ENCODE measurements at regions not wholly inside any gene's neighbourhood (a gene's known extent, or its start where the extent isn't known, plus 50 kb on each side); places are given as distances from the start of the nearest gene placed in this dataset.
"Not testable (repeated sequence)": the region's sequence is repeated elsewhere in the genome, so short reads cannot be mapped to it uniquely, and the experiment has no call there.

DNA sequence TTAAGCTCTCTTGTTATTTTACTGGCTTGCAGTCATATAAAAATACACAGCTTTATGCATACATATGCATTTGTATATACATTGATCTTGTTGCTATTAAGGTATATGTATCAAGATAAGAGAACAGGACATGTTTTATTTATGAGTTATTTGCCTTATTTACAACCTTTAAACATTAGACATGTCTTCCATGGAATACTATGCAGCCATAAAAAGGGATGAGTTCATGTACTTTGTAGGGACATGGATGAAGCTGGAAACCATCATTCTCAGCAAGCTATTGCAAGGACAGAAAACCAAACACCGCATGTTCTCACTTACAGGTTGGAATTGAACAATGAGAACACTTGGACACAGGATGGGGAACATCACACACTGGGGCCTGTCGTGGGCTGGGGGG is 179.2 kb upstream of the GK2 start:
- ATAC-seq; CTCF ChIA-PET; DNase-seq (ENCODE audit: low spot score); H3K4me3 Mint-ChIP-seq; H3K27ac Mint-ChIP-seq; POLR2A ChIA-PET; H3K27me3 Mint-ChIP-seq (ENCODE audit: low read depth): not testable (repeated sequence)
- Mint-ChIP-seq H3K9me3 (peaks cover 26% of the 10 kb centered on the region), H3K36me3 (peaks cover 15% of the 10 kb centered on the region), H3K4me1 (peaks cover 34% of the 10 kb centered on the region)

DNA sequence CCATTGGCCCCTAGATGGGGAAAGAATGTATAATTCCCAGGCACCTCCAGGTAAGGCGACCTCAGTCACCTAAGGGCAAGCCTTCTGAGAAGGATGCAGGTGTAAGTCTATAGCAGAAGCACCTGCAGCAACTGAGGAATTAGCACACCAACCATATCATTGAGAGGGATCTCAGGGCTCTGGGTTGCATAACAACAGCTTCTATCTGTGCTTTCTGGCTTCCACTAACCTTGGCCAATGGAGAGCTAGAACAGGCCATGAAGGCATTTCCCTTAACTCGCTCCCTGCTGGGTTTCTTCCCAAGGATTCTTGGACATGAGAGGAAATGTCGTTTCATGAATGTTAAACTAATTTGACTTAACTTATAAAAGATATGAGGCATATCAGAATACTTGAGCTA is 177.8 kb upstream of the GK2 start:
- peaks cover 15% of the 10 kb centered on the region for H3K36me3 Mint-ChIP-seq
- ChIA-PET POLR2A (no interaction called here), CTCF (interaction anchor here (1.2 kb wide), 1 partner anchor 8 kb away, joined by 4 read pairs; no protein-coding TSS in a partner anchor)
- ATAC-seq (peak; percentile 100), DNase-seq (ENCODE audit: low spot score) (peak; percentile 33)
- TF ChIP-seq NFYB (CRISPR knock-in tag; conservative IDR thresholded peaks at IDR 0.05; ENCODE audit: low read depth) (no peak), SMAD3 (CRISPR knock-in tag; IDR thresholded peaks at IDR 0.05; ENCODE audit: borderline replicate concordance) (no peak), TCF7 (CRISPR knock-in tag; IDR thresholded peaks at IDR 0.05; ENCODE audit: low read depth) (no peak), ZNF423 (CRISPR knock-in tag; IDR thresholded peaks at IDR 0.05) (0 out of 2 replicates have a peak, but pooled peaks have one; percentile 3), TEAD1 (CRISPR knock-in tag; IDR thresholded peaks at IDR 0.05) (peak; percentile 84; the same call in 1 of the 2 replicates), FOXP1 (CRISPR knock-in tag; IDR thresholded peaks at IDR 0.05; ENCODE audit: borderline replicate concordance) (no peak), NR3C1 (CRISPR knock-in tag; conservative IDR thresholded peaks at IDR 0.05; ENCODE audit: low read depth) (no peak), TP53 (CRISPR knock-in tag; IDR thresholded peaks at IDR 0.05) (no peak)
- TF ChIP-seq, protein P1, sequence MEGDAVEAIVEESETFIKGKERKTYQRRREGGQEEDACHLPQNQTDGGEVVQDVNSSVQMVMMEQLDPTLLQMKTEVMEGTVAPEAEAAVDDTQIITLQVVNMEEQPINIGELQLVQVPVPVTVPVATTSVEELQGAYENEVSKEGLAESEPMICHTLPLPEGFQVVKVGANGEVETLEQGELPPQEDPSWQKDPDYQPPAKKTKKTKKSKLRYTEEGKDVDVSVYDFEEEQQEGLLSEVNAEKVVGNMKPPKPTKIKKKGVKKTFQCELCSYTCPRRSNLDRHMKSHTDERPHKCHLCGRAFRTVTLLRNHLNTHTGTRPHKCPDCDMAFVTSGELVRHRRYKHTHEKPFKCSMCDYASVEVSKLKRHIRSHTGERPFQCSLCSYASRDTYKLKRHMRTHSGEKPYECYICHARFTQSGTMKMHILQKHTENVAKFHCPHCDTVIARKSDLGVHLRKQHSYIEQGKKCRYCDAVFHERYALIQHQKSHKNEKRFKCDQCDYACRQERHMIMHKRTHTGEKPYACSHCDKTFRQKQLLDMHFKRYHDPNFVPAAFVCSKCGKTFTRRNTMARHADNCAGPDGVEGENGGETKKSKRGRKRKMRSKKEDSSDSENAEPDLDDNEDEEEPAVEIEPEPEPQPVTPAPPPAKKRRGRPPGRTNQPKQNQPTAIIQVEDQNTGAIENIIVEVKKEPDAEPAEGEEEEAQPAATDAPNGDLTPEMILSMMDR (IDR thresholded peaks at IDR 0.05): no peak
- peaks cover 26% of the 10 kb centered on the region for H3K9me3 Mint-ChIP-seq
- peaks cover 22% of the 10 kb centered on the region for H3K4me1 Mint-ChIP-seq
- H3K27ac Mint-ChIP-seq: peak overlapping the region; percentile 60
- no peaks in the 10 kb centered on the region for H3K27me3 Mint-ChIP-seq (ENCODE audit: low read depth)
- H3K4me3 Mint-ChIP-seq: no peak overlapping the region

DNA sequence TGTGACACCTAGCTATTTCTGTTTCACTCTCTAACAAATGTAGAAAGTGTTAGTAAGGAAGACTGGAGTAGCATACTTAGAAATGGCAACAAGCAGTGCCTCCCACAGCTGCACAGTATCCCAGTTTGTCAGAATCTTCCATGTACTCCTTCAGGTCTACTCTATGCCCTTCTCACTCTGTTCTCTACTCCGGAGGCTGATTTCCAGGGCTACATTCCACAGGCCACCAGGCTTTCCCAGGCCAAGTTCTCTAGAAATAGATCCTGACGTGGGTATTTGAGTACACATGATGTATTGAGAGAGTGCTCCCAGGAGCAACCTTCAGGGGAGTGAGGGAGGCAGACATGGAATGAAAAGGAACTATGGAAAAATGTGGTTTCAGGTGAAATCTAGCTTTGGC is 177.3 kb upstream of the GK2 start:
- Mint-ChIP-seq H3K27me3 (ENCODE audit: low read depth) (no peaks in the 10 kb centered on the region), H3K27ac (peak overlapping the region; percentile 60), H3K36me3 (peaks cover 15% of the 10 kb centered on the region), H3K4me3 (no peak overlapping the region), H3K4me1 (peaks cover 17% of the 10 kb centered on the region), H3K9me3 (peaks cover 26% of the 10 kb centered on the region)
- ChIA-PET POLR2A (no interaction called here), CTCF (interaction anchor here (1.2 kb wide), 1 partner anchor 8 kb away, joined by 4 read pairs; no protein-coding TSS in a partner anchor)
- ATAC-seq: no peak; the same call in 1 of the 2 replicates
- TF ChIP-seq RORB (CRISPR knock-in tag; IDR thresholded peaks at IDR 0.05) (no peak), ZNF138 (CRISPR knock-in tag; conservative IDR thresholded peaks at IDR 0.05) (no peak), TEAD1 (CRISPR knock-in tag; IDR thresholded peaks at IDR 0.05) (no peak), NR2C2 (CRISPR knock-in tag; IDR thresholded peaks at IDR 0.05) (no peak)
- TF ChIP-seq, protein P2, sequence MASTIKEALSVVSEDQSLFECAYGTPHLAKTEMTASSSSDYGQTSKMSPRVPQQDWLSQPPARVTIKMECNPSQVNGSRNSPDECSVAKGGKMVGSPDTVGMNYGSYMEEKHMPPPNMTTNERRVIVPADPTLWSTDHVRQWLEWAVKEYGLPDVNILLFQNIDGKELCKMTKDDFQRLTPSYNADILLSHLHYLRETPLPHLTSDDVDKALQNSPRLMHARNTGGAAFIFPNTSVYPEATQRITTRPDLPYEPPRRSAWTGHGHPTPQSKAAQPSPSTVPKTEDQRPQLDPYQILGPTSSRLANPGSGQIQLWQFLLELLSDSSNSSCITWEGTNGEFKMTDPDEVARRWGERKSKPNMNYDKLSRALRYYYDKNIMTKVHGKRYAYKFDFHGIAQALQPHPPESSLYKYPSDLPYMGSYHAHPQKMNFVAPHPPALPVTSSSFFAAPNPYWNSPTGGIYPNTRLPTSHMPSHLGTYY (CRISPR knock-in tag; IDR thresholded peaks at IDR 0.05): no peak
- no peak for DNase-seq (ENCODE audit: low spot score)

DNA sequence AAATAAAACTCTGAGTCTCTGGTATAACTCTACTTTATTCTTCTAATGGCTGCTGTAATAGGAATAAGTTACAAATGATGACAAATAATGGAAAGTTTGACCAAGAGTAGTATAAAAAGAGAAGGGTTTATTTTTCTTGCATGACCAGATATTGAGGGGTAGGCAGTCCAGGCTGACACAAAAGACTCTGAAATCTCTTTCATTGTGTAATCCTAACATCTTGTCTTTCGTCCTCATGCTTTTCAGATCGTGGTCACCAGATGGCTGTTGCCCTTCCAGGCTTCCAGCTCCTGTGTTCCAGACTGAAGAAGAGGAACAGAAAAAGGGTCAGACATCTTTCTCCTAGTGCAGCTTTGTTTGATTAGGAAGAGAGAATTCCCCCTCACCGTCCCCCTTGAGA is 176.9 kb upstream of the GK2 start:
- no peak overlapping the region for H3K27ac Mint-ChIP-seq
- CTCF ChIA-PET: no interaction called here
- POLR2A ChIA-PET: no interaction called here
- no peaks in the 10 kb centered on the region for H3K27me3 Mint-ChIP-seq (ENCODE audit: low read depth)
- DNase-seq (ENCODE audit: low spot score) (no peak), ATAC-seq (no peak)
- H3K4me3 Mint-ChIP-seq: no peak overlapping the region
- peaks cover 15% of the 10 kb centered on the region for H3K36me3 Mint-ChIP-seq
- peaks cover 26% of the 10 kb centered on the region for H3K9me3 Mint-ChIP-seq
- H3K4me1 Mint-ChIP-seq: peaks cover 16% of the 10 kb centered on the region
- TF ChIP-seq ZNF232 (CRISPR knock-in tag; IDR thresholded peaks at IDR 0.05) (no peak), FOXP1 (CRISPR knock-in tag; IDR thresholded peaks at IDR 0.05; ENCODE audit: borderline replicate concordance) (no peak), OVOL2 (CRISPR knock-in tag; IDR thresholded peaks at IDR 0.05; ENCODE audit: borderline replicate concordance) (no peak), ZBTB21 (CRISPR knock-in tag; IDR thresholded peaks at IDR 0.05; ENCODE audit: borderline replicate concordance) (no peak)
- TF ChIP-seq, protein P3, sequence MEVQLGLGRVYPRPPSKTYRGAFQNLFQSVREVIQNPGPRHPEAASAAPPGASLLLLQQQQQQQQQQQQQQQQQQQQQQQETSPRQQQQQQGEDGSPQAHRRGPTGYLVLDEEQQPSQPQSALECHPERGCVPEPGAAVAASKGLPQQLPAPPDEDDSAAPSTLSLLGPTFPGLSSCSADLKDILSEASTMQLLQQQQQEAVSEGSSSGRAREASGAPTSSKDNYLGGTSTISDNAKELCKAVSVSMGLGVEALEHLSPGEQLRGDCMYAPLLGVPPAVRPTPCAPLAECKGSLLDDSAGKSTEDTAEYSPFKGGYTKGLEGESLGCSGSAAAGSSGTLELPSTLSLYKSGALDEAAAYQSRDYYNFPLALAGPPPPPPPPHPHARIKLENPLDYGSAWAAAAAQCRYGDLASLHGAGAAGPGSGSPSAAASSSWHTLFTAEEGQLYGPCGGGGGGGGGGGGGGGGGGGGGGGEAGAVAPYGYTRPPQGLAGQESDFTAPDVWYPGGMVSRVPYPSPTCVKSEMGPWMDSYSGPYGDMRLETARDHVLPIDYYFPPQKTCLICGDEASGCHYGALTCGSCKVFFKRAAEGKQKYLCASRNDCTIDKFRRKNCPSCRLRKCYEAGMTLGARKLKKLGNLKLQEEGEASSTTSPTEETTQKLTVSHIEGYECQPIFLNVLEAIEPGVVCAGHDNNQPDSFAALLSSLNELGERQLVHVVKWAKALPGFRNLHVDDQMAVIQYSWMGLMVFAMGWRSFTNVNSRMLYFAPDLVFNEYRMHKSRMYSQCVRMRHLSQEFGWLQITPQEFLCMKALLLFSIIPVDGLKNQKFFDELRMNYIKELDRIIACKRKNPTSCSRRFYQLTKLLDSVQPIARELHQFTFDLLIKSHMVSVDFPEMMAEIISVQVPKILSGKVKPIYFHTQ (CRISPR knock-in tag; IDR thresholded peaks at IDR 0.05): no peak
- TF ChIP-seq, protein P4, sequence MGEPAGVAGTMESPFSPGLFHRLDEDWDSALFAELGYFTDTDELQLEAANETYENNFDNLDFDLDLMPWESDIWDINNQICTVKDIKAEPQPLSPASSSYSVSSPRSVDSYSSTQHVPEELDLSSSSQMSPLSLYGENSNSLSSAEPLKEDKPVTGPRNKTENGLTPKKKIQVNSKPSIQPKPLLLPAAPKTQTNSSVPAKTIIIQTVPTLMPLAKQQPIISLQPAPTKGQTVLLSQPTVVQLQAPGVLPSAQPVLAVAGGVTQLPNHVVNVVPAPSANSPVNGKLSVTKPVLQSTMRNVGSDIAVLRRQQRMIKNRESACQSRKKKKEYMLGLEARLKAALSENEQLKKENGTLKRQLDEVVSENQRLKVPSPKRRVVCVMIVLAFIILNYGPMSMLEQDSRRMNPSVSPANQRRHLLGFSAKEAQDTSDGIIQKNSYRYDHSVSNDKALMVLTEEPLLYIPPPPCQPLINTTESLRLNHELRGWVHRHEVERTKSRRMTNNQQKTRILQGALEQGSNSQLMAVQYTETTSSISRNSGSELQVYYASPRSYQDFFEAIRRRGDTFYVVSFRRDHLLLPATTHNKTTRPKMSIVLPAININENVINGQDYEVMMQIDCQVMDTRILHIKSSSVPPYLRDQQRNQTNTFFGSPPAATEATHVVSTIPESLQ (CRISPR knock-in tag; IDR thresholded peaks at IDR 0.05): no peak
